HuH-7 (cell line): ENCODE measurements at regions not wholly inside any gene's neighbourhood (a gene's known extent, or its start where the extent isn't known, plus 50 kb on each side); places are given as distances from the start of the nearest gene placed in this dataset.

Experiments used
- DNase-seq: peaks from one replicate; pipeline ENCODE4 v3.0.0; 2011; ENCODE audit warnings: low spot score

GRCh38 chr10:28250782-28251181, 52.1 kb downstream of the MPP7 start:
- no peak for DNase-seq

GRCh38 chr10:28250358-28250757, 52.5 kb downstream of the MPP7 start:
- no peak for DNase-seq

- no peak for DNase-seq
Observed at GRCh38 chr10:28249512-28249911, 53.4 kb downstream of the MPP7 start.

- DNase-seq: no peak
Observed at GRCh38 chr10:28248092-28248491, 54.8 kb downstream of the MPP7 start.

- DNase-seq: no peak
Observed at GRCh38 chr10:28246023-28246422, 56.8 kb downstream of the MPP7 start.

- no peak for DNase-seq
Observed at GRCh38 chr10:28243923-28244322, 58.9 kb downstream of the MPP7 start.

- DNase-seq: no peak
Observed at GRCh38 chr10:28242555-28243204, 60.2 kb downstream of the MPP7 start.

- peak; percentile 42 for DNase-seq
Observed at GRCh38 chr10:28241741-28242399, 61.0 kb downstream of the MPP7 start.

- no peak for DNase-seq
Observed at GRCh38 chr10:28240400-28240799, 62.5 kb downstream of the MPP7 start.

GRCh38 chr10:28236591-28236990, 66.3 kb downstream of the MPP7 start:
- DNase-seq: no peak

GRCh38 chr10:28220811-28221210, 82.1 kb downstream of the MPP7 start:
- DNase-seq: no peak

GRCh38 chr10:28219251-28219650, 83.6 kb downstream of the MPP7 start:
- no peak for DNase-seq

GRCh38 chr10:28217848-28218247, 85.0 kb downstream of the MPP7 start:
- DNase-seq: no peak

- DNase-seq: no peak
Observed at GRCh38 chr10:28215930-28216329, 86.9 kb downstream of the MPP7 start.

GRCh38 chr10:28214219-28214618, 88.6 kb downstream of the MPP7 start:
- DNase-seq: no peak

- no peak for DNase-seq
Observed at GRCh38 chr10:28211759-28212158, 91.1 kb downstream of the MPP7 start.

GRCh38 chr10:28207799-28208198, 95.1 kb downstream of the MPP7 start:
- no peak for DNase-seq

- no peak for DNase-seq
Observed at GRCh38 chr10:28202941-28203352, 99.9 kb downstream of the MPP7 start.

- DNase-seq: no peak
Observed at GRCh38 chr10:28201410-28202400, 101.2 kb downstream of the MPP7 start.

- no peak for DNase-seq
Observed at GRCh38 chr10:28200775-28201174, 102.1 kb downstream of the MPP7 start.

GRCh38 chr10:28199941-28200340, 102.9 kb downstream of the MPP7 start:
- no peak for DNase-seq

- DNase-seq: no peak
Observed at GRCh38 chr10:28190196-28190595, 112.7 kb downstream of the MPP7 start.

GRCh38 chr10:28188526-28188925, 114.3 kb downstream of the MPP7 start:
- no peak for DNase-seq
